NOMO-1 (cell line): ENCODE measurements at regions not wholly inside any gene's neighbourhood (a gene's known extent, or its start where the extent isn't known, plus 50 kb on each side); places are given as distances from the start of the nearest gene placed in this dataset.

Source experiments
- DNase-seq, 2 experiments: peaks; one replicate each; lab custom pipeline; 2025; ENCODE audit not compliant: unreplicated experiment in 2 of 2; lab: John Stamatoyannopoulos, UW

DNA sequence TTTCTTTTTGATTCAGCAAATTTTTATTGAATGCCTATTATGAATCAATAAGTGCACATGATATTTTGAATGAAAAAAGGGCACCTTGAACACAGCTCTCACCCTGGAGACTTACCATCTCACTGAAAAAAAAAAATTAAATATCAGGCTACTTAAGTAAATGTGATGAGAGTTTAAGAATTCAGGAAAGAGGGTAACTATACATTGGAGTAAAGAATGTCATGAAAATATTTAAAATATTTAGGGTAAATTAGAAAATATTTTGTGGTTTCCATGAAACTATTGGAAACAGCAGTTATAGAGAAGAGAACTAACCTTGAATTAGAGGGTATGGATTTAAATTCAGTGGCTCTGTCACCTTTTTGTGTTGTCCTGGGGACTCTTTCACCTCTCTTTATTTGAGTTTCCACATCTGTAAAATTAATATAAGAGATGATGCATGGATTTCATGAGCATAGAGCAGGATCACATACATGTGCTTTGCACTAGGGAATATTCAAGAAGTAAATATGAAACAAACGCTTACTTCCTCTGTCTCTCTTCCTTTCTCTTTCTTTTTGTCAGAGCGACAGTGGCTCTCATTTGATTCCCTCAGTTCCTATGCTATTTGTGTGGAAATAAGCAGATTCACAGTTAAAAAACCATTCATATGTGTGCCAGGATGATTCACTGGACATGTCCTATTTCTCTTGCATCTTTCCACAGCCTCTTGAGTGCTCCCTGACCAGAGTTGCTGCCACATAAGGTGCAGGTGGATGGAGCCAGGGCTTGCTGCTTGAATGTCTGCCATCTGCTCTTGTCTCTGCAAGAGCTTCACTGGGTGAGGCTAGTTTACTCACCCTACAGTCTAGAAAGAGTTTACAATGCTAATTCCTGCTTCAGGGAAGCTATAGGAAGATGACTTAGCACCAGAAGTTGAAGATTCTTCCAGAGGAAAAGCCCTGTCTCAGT, 533.1 kb downstream of the ETS1 start:
- peak in 1 of 2 experiments; percentile 41 for DNase-seq

DNA sequence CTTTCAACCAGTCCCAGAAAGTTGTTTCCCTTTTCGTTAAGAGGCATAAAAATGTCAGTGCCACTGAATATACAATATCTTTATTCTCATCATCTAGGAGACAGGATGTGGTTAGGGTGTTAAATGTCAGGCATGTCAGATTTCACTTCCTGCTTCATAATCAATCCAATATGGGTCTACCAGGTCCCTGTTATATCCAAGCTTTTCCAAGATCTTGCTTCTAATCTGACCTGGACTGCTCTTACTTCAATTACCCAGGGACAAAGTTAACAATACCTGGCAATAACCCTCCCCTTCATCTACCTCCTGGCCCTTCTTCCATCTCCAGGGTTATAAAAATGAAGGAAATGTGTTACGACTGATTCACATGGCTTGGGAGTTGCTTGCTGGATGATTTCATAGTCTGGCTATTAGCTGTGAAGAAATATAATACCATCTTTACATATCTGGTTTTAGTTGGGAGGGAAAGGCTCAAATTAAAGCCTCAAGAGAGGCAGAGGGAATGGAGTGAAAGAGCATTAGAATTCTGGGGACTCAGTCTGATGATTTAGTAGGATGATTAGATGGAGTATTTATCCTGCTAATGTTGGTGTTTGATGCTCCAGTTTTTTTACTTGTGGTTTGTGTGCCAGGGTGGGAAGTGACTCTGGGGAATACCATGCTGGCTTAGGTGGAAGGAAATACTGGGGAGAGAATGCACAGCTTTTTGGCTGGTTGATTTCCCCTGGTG, 534.3 kb downstream of the ETS1 start:
- peak; percentile 32 to 79 for DNase-seq

DNA sequence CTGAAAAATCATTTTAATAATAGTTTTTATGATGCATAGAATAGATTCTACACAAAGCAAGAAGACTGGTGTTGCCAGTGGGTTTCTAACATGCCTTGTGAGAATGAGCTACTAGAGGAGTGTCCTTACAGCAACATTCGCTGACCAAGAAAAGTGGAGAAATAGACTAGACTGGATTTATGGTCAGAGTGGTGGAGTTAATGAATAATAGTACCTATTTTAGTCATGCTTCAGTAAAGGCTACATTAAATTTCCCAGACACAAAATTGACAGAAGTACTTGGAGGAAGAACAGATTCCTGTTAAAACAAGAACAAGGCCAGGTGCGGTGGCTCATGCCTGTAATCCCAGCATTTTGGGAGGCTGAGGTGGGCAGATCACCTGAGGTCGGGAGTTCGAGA, 539.2 kb downstream of the ETS1 start:
- no peak for DNase-seq

DNA sequence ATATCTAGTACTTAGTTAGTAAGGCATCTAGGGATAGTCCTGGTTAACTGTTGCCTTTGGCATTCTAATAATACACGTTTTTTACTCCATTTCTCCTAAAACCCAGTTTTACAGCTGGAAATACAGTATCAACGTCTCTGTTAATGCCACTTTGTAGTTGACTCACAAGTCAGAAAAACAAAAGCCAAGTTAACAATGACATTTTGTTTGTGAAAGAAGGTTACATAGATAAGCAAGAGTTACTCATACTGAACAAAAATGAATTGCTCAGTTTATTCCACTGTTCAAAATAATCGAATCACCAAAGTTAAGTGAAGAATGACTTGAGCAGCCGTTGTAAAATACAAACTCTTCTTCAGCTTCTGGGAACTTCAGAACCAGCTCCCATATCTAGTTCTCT, 540.3 kb downstream of the ETS1 start:
- DNase-seq: no peak

DNA sequence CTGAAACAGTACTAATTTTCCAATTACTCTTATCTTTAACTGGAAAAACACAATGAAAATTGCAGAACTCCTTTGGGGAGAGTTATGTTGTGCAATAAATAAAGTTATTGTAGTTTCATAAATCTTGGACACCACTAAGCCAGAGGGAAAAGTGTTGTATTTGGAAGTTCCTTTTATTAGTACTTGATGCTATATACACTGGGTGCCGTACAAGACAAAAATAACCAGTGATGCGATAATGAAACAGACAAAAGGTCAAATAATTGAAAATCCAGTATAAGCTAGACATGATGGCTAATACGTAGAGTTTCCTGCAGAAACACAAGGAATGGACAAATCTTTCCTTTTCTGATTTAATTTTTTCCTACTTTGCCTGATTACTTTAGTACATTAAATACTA, 541.1 kb downstream of the ETS1 start:
- DNase-seq: no peak

DNA sequence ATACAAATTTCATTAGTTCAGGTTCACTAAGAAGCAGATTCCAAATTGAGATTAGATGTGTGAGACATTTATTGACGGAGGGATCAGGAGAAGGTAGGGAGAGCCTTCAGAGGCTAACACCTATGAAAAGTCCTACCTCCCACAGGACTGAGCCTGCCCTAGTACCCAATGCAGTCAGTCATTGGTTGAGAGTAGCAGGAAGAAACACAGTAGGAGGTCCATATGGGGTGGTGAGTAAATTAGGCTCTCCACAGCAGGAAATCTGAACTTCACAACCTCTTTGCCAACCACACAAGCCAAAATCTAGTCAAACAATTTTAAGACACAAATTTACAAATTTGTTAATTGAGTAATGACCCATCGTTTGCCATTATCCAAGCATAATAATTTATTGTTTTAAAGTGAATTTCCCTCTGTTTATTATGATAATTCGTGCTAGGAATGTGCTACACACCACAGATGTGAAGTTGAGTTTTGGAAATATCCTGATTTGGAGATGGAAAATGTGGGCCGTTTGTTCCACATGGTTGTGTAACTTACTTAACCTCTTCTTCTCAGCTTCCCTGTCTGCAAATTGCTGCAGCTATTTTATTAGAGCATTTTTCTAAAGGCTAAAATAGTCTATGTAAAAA, 542.1 kb downstream of the ETS1 start:
- DNase-seq: no peak

DNA sequence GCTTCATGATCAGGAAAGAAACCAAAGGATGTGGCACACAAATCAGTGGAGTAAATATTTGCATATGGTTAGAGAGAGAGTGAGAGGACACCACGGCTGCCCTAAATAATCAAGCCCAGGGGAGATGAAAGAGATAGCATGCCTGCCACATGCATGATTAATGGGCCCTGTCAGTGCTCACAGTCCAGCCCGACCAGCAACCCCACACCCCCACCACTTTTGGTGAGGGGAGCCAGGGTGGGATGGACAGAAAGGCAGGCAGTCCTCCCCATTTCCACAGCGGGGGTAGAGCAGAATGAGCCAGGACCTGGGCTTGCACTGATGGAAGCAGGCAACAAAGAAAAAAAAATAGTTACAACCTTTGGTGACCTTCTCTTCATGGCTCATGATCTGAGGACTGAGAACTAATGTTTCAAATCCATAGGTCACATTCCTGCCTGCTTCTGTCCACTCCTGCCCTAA, 545.0 kb downstream of the ETS1 start:
- DNase-seq: no peak

DNA sequence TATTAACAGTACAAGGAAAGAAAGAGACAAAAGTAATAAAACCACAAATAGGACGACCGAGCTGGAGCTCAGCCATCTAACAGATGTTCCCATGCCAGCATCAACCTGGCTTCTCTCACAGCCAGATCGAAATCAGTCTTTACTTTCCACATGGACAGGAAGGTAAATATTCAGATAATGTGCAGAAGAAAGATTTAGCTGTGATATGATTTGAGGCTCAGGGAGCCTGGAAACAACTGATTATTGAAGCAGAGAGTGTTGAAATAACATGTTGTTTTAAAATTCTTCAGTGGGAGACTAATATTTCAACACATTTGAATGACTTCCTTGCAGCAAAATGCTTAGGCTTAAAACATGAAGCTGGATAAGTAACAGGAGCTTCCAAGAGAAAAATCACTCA, 546.8 kb downstream of the ETS1 start:
- DNase-seq: peak in 1 of 2 experiments; percentile 62

DNA sequence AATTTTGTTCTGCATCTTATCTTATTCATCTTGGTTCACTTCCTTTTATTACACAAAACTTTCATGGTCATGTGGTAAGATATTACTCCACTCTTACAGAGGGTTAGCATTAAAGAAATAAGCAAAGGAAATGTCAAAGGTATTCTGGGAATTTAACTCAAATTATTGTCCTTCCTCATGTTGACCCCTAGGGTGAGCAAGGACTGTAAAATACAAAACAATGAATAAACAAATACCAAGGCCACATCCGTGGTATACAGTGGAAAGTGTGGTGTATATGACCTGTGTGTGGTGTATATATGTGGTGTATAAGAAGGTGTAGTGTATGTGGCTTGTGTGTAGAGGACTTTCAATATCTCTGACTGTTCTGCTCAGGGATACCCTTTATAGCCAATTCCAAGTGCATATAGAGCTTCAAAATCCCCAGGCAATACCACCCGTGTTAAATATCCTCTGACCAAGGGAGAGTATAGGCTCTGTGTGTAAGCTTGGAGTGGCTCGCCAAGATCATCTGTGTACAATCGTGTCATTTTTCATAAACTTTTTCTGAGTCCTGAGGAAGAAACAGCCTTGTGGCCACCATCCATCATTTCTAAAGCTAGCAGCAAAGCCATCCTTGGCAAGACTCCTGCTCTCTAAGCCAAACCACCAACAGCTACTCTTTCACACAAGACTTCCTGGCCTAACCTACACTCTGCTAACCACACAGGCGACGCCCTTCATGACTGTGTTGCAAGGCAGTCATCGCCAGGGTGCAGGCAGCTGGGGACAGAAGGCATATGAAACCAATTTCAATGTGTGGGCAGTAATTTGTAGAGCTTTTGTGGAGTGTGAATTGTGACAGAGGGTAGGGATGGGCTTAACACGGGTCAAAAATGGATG, 548.0 kb downstream of the ETS1 start:
- DNase-seq: peak; percentile 97 to 99

DNA sequence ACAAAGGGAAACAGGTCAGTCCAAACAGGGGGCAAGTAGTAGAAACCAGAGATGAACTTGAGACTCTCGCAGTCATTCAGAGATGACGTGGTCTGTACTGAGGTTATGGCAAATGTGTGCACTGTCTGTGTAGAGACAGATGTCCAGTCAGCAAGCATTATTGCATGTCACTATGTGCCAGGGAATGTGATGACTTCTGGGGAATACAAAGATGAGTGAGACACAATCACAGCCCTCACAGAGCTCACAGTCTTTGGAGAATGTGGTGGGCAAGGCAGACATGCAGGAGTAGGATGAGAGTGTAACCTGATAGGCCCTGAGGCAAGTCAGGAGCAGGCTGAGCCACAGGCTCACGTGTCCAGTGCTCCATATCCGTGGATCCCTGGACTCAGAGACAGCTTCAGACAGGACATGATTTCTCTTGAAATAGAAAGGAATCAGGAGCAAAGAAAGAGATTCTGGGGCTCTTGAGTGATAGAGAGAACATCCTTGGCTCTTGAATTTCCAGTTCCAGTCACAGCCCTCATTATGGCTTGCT, 550.7 kb downstream of the ETS1 start:
- no peak for DNase-seq

DNA sequence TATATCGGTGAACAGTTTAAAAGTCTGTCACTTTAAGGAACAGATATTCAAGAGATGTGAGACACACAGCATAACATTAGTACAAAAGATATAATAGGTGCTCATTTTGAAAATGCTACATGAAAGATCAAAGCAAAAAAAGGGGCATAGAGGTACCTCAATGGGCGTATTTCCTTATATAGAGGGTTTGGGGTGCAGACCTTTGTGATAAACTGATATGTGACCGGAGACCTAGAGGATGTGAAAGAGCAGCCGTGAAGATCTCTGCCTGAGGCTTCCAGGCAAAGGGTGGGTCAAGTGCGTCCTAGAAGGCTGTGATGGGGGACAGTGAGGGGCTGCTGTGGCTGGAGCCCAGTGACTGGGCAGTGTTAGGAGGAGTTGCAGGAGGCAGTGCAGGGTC, 551.4 kb downstream of the ETS1 start:
- DNase-seq: no peak

DNA sequence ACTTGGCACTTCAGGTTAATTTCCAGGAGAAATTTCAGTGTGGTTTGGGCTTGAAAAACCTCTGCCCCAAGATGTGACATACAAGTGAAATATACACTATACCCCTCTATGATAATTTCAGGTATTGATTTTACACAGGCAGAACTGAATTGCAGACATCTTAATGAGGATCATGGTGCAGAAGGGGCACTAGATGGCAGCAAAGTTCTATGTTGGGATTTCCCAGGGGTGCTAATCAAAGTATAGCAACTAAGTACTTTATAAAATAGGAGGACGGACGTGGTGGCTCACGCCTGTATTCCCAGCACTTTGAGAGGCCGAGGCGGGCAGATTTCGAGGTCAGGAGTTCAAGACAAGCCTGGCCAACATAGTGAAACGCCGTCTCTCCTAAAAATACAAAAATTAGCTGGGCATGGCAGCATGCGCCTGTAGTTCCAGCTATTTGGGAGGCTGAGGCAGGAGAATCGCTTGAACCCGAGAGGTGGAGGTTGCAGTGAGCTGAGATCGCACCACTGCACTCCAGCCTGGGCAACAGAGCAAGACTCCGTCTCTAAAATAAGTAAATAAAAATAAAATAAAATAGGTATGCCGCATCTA, 555.7 kb downstream of the ETS1 start:
- DNase-seq: peak; percentile 32 to 59

DNA sequence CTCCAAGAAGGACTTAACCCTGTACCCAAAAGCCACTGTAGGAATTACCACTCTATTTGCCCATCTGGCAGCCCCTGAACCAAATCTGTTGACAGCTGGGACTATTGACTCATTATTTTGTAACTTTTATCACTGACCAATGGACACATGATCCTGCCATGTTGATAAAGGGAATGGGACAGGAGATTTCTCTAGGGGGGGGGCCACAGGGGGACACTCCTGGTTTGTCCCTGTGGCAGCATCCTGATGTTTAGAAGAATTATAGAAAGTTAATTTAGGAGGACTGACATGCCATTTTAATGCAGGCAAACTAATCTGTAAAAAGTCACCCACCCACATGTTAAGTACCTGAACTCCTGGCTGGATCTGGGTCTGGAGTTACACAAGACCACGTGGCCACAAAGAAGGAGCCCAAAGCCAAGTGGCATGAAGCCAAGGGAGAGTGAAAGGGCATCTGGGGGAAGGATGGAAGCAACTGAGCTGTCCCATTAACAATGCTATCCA, 558.1 kb downstream of the ETS1 start:
- no peak for DNase-seq

DNA sequence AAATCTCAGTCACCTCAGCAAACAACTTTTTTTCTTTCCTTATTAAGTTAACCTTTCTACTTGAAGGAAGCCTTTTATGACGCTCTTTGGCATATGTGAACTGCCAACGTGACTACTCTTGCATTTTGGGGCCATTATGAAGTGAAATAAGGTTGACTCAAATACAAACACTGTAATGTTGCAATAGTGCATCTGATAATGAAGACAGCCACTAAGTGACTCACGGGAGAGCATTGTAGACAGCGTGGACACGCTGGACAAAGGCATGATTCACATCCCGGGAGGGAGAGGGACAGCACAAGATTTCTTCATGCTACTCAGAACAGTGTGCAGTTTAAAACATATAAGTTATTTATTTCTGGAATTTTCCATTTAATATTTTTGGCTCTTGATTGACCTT, 560.8 kb downstream of the ETS1 start:
- DNase-seq: peak in 1 of 2 experiments; percentile 32

DNA sequence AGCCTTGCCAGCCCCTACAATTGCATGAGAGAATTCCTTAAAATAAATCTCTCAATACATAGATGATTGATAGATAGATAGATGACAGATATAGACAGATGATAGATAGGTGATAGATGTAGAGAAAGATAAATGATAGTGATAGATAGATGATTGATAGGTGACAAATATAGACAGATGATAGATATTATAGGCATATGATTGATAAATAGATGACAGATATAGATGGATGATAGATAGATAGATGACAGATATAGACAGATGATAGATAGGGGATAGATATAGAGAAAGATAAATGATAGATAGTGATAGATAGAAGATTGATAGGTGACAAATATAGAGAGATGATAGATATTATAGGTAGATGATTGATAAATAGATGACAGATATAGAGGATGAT, 564.6 kb downstream of the ETS1 start:
- no peak for DNase-seq

DNA sequence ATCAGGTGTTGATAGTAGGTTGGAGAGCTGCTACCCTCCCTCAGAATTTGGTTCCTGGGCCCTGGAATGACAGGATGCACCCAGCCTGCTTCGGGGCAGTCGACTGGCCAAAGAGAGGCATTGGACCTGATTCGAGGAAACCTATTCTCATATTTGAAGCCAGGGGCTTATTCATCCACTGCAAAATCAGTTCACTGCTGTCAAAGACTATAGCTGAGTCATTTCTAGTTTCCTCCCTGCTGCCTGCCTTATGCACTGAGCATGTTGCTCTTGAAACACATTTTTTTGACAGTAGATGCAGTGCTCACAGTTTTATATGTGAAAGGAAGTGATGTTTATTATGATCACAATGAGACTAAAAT, 565.4 kb downstream of the ETS1 start:
- DNase-seq: no peak

DNA sequence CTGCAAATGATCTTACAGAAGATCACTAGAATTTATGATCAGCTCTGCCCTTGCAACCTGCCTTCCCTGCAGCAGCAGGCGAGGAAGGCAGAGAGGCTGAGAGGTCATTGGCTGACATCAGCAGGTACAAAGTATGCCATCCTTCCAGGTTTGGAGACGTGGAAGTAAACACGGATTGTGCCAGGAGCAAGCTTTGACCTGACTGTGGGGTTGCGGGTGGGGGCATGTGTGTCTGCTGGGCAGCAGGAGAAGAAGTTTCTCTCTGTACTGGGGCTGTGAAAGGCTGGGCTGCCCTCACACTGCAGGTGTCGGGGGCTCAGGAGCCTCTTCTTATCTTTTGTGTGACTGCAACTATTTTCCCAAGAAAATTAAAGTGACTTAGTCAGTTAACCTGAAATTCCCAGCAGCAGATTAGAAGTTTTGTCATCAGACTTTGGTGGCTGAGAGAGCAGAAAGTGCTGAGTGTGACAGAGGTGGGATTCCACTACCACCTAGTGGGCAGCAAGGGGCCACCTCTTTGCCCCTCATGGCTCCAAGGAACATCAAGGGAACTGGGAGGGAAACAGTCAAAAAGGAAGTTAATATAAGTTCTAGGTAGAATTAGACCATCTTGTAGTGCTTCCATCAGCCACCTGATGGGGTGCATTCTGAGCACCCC, 565.9 kb downstream of the ETS1 start:
- DNase-seq: no peak

DNA sequence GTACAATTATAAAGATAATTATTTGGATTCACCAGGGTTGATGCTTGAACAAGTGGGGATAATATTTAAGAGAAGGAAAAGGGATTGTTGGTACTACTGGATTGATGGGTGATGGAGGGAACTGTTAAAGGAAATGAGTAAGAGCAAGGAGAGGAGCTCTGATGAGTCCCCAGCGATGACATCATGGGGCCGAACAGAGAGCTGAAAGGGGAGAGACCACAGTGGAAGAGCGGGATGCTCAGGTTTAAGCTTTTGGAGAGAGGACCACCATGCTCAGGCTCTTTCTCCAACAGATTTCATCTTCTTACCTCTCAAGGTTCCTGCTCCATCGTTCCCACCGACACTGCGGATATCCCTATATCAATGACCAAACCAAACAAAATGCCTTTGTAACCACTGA, 568.7 kb downstream of the ETS1 start:
- no peak for DNase-seq

DNA sequence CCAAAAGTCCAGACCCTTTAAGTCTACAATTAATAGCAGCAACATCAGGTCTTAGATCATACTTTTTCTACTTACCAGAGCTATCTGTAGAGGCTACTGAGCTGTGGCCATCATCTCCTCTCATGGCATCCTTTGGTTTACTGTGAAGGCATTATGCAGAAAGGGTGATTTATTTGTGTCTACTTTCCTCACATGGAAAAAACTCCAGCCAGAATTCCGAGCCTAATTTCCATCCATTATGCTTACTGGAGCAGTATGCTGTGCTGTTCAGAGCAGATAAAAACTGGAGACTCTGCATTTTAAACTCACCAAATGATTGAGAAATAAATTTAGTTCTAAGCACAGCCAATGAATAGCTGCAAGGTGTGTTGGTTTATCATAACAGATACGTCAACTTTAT, 581.8 kb downstream of the ETS1 start:
- no peak for DNase-seq
